Small intestine (tissue), 7 donors: ENCODE measurements at regions not wholly inside any gene's neighbourhood (a gene's known extent, or its start where the extent isn't known, plus 50 kb on each side); places are given as distances from the start of the nearest gene placed in this dataset.

Experiments
- DNase-seq, 2 donors: peaks; one replicate each; pipeline versions ENCODE4 v3.0.0 to v3.0.0-alpha.2; 2013
- FAIRE-seq: peaks from 2 replicates; lab custom pipeline; 2012; peaks lifted over from hg19 to GRCh38; lab: Jason Lieb, UNC
- H3K27ac ChIP-seq, 3 donors: one replicate each; pipeline ENCODE4 v1.5.1; 2013; ENCODE audit warnings: low read length in 2 of 3, mild to moderate bottlenecking in 2 of 3, control low read depth in 1 of 3, inconsistent platforms in 1 of 3, low read depth in 1 of 3, moderate library complexity in 1 of 3
- H3K27me3 ChIP-seq, 3 donors: one replicate each; pipeline ENCODE4 v1.6.1; 2013; ENCODE audit warnings: low read length in 3 of 3, inconsistent platforms in 1 of 3; ENCODE audit not compliant: control insufficient read depth in 3 of 3, insufficient read depth in 3 of 3
- H3K36me3 ChIP-seq, 3 donors: one replicate each; pipeline ENCODE4 v1.6.1; 2013; ENCODE audit warnings: low read length in 3 of 3, inconsistent platforms in 1 of 3, low read depth in 1 of 3, mild to moderate bottlenecking in 1 of 3, moderate library complexity in 1 of 3; ENCODE audit not compliant: control insufficient read depth in 3 of 3, insufficient read depth in 2 of 3
- H3K4me1 ChIP-seq, 3 donors: one replicate each; pipeline ENCODE4 v1.6.1; 2013; ENCODE audit warnings: low read length in 2 of 3, inconsistent platforms in 1 of 3, low read depth in 1 of 3, mild to moderate bottlenecking in 1 of 3, moderate library complexity in 1 of 3; ENCODE audit not compliant: control insufficient read depth in 3 of 3, insufficient read depth in 2 of 3
- H3K4me3 ChIP-seq, 3 donors: one replicate each; pipeline ENCODE4 v1.5.1; 2013; ENCODE audit warnings: low read length in 3 of 3, control low read depth in 1 of 3, inconsistent platforms in 1 of 3, low read depth in 1 of 3, mild to moderate bottlenecking in 1 of 3, moderate library complexity in 1 of 3
- H3K9me3 ChIP-seq, 2 donors: one replicate each; pipeline ENCODE4 v1.6.1; 2013; ENCODE audit warnings: low read depth in 1 of 2, low read length in 1 of 2; ENCODE audit not compliant: control insufficient read depth in 2 of 2, insufficient read depth in 1 of 2
- WGBS, 3 donors: extraction: QIAGEN DNeasy Blood & Tissue Kit; methylation state at CpG; one replicate each; pipeline ENCODE4 v1.1.7; 2013; 5-methylcytosine and 5-hydroxymethylcytosine counted together
- donor health status: healthy with polysubstance abuse.
- donor health status: control.
- donor health status: control.
- donor health status: Bipolar disorder and iron deficiency.
- donor health status: healthy.

DNA sequence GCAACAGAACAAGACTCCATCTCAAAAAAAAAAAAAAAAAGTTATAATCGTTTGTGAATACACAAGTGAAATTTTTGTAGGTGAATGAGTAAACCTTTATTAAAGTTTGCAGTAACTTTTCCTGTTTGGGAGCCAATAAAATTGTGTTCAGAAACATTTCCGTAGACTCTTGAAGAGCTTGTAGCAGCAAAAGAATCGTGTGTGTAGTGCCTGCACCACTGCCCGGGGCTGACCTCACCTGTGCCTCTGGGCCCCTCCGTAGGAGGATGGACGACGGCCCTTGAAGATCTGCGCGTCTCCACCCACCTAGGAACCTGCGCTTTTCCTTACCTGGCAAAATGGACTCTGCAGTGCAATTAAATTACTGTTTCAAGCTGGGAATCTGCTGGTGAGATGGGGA lies 366.0 kb downstream of the THBS2 start:
- WGBS, 3 donors, result 86 to 89% (median 89%) methylated on average over 10 of the region's 10 CpGs
- Histone ChIP-seq H3K4me1 (no peaks in the 10 kb centered on the region), H3K4me3 (no peak overlapping the region), H3K27ac (no peak overlapping the region), H3K9me3 (no peaks in the 10 kb centered on the region), H3K36me3 (no peaks in the 10 kb centered on the region), H3K27me3 (no peaks in the 10 kb centered on the region)
- FAIRE-seq (no peak), DNase-seq (no peak)

DNA sequence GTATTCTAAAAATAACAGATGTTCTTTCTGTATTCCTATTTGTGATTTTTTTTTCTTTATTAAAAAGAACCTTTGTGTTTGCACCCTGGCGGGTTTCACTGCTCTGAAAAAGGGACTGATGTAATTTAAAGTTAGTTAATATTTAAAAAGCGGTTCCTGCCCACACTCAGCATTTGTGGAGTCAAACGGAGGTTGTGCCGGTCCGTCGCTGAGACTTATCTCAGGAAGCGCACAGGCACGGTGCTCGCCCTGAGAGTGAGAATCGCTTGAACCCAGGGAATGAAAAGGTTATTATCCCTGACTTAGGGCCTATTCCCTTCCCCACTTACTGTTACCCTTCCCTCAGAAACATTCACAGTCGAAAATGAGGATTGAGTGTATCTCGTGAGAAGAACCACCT lies 366.7 kb downstream of the THBS2 start:
- no peak overlapping the region for H3K27ac ChIP-seq
- DNase-seq (no peak), FAIRE-seq (no peak)
- WGBS, 3 donors, result 25 to 66% (median 43%) methylated on average over 12 of the region's 12 CpGs
- no peak overlapping the region for H3K4me3 ChIP-seq
- no peaks in the 10 kb centered on the region for H3K27me3 ChIP-seq
- H3K36me3 ChIP-seq, result no peaks in the 10 kb centered on the region
- H3K9me3 ChIP-seq, result no peaks in the 10 kb centered on the region
- no peaks in the 10 kb centered on the region for H3K4me1 ChIP-seq

DNA sequence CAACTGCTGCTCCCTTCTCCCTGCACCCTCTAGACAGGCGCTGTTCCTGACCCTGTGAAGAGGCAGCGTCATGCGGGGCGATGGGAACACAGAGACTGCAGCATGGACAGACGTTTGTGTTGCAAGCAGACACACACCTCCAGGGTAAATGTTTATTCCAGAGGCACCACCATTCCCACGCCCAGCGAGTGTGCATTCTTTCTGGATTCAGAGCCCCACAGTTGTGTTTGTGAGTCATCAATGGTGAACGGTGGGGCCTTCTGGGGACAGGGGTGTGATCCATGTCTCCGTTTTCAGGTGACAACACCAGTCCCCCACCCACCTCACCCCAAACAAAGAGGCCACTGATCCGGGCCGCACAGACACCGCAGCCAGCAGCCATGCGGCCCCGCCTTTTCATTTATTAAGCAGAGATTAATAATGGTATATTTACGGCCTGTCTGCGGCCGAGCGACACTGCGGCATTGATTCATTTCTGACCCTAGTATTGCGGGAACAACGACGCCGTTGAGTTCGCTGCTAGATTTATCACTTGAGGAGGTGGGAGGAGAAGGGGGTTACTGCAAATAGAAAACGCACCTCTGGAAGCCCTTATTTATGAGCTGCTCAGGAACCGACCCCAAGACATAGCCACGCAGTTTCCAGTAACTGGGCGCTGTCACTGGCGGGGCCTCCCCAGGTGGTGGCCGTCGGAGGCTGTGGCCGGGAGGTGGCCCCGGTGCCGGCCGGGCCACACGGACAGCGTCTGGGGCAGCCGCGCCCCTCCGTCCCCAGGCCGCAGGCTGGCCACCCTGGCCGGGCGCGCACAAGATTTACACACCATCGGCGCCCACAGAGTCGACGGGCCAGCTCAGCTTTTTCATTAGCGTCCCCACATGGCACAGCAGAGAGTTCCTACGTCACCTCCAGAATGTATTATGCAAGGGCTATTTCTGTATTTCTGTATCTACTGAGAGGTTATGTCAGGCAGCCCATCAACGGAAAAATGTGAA lies 367.6 kb downstream of the THBS2 start:
- H3K4me1 ChIP-seq, result no peaks in the 10 kb centered on the region
- no peak for FAIRE-seq
- H3K27ac ChIP-seq, result no peak overlapping the region
- 52 to 78% (median 62%) methylated on average over 48 to 51 of the region's 51 CpGs for WGBS, 3 donors
- no peaks in the 10 kb centered on the region for H3K9me3 ChIP-seq
- no peak for DNase-seq
- H3K36me3 ChIP-seq, result no peaks in the 10 kb centered on the region
- H3K4me3 ChIP-seq, result no peak overlapping the region
- no peaks in the 10 kb centered on the region for H3K27me3 ChIP-seq

DNA sequence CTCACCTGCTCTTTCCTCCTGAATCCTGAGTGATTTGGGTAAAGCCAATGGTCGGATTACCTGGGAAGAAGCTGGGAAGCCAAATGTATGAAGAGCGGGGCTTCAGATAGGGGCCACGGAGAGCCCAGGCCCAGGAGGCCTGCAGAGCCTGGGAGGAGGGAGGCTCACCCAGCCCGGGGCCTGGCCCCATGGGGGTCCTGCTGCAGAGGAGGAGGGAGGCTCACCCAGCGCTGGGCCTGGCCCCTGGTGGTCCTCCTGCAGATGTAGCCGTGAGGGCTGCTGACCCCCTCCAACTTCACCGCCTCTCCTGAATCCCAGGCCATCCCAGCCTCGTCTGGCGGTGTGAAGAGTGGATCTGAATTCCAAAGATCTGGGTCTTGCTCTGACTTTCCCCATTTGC lies 368.4 kb downstream of the THBS2 start:
- FAIRE-seq (no peak), DNase-seq (no peak)
- 84 to 89% (median 89%) methylated on average over 9 of the region's 9 CpGs for WGBS, 3 donors
- no peaks in the 10 kb centered on the region for H3K36me3 ChIP-seq
- no peak overlapping the region for H3K27ac ChIP-seq
- no peaks in the 10 kb centered on the region for H3K4me1 ChIP-seq
- H3K4me3 ChIP-seq, result no peak overlapping the region
- H3K9me3 ChIP-seq, result no peaks in the 10 kb centered on the region
- H3K27me3 ChIP-seq, result no peaks in the 10 kb centered on the region

DNA sequence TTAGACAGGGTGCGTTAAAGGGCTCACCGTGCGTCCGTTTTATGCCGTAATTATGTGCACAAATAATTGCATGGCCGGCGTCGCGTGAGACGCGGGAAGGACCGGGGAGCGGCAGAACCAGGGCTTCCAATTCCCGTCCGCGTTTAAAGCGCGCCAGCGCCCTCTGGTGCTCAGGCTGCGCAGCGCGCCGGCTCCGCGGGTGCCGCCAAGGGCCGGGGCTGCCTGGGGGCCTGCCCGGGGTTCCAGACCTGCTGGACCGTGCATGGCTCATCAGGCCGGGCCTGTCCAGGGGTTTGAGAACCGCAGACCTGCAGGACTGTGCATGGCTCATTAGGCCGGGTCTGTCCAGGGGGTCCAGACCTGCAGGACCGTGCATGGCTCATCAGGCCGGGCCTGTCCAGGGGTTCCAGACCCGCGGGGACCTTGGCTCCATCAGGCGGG lies 369.0 kb downstream of the THBS2 start:
- peak; percentile 55 to 77 for DNase-seq
- FAIRE-seq, result no peak
- H3K4me3 ChIP-seq, result no peak overlapping the region
- H3K27ac ChIP-seq, result no peak overlapping the region
- no peaks in the 10 kb centered on the region for H3K27me3 ChIP-seq
- no peaks in the 10 kb centered on the region for H3K36me3 ChIP-seq
- WGBS, 3 donors, result 5 to 16% (median 14%) methylated on average over 33 to 37 of the region's 37 CpGs
- no peaks in the 10 kb centered on the region for H3K4me1 ChIP-seq
- no peaks in the 10 kb centered on the region for H3K9me3 ChIP-seq

DNA sequence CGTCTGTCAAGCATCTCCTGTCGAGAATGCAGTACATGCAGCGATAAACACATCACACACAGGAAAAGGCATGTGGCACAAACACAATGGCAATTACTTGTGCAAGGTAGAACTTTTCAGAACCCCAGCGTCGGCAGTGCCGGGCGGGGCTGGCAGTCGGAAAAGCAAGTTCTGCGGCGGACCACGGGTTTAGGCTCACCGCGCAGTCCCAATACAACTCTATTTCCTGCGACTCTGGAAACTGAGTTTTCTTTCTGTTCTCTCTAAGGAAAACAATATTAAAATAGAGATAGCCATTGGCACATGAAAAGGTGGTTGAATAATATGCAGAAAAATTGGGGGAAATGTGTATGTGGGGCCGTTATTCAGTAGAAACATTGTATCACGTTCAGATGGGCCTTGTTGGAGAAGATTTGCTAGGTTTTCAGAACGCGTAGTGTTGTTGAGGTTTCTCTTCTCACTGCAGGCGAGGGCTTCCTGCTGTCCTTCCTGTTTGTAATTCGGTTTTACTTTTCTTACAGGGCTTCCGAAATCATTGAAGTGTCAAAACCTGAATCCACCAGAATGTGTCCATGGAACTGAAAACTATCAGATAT lies 369.5 kb downstream of the THBS2 start:
- Histone ChIP-seq H3K9me3 (no peaks in the 10 kb centered on the region), H3K4me1 (no peaks in the 10 kb centered on the region), H3K27me3 (no peaks in the 10 kb centered on the region), H3K27ac (no peak overlapping the region), H3K4me3 (no peak overlapping the region), H3K36me3 (no peaks in the 10 kb centered on the region)
- FAIRE-seq, result no peak
- 76 to 84% (median 83%) methylated on average over 21 of the region's 21 CpGs for WGBS, 3 donors
- no peak for DNase-seq

DNA sequence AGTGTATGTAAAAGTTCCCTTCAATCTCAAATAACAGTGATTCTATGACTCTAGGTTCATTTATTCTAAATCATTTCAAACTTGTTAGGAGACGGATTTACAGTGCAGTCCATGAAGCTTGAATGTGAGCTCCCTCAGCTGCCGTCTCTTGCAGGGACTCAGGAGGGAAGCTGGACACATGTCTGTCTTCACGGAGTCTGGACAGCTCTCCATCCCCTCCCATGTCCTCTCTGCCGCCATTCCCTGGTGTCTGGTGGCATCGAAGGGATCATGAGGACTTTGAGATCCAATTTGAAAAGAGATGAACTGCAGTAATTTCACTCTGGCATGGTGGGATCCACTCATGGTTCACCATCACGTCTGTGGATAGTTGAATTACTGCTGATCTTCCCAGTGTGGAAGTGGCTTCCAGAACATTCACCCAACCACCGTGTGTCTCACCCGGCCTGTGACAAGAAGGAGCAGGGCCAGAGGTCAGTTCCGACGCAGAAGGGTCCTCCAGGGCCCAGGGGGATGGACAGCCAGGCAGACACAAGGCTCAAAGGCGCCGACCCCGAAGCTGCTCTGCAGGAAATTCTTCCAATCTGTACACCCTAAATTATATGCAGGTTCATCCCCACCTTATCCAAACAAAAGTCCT lies 370.1 kb downstream of the THBS2 start:
- no peak overlapping the region for H3K27ac ChIP-seq
- 92 to 93% (median 92%) methylated on average over 13 of the region's 13 CpGs for WGBS, 3 donors
- H3K4me3 ChIP-seq, result no peak overlapping the region
- no peaks in the 10 kb centered on the region for H3K36me3 ChIP-seq
- H3K4me1 ChIP-seq, result no peaks in the 10 kb centered on the region
- no peaks in the 10 kb centered on the region for H3K9me3 ChIP-seq
- no peaks in the 10 kb centered on the region for H3K27me3 ChIP-seq
- FAIRE-seq (no peak), DNase-seq (no peak)

DNA sequence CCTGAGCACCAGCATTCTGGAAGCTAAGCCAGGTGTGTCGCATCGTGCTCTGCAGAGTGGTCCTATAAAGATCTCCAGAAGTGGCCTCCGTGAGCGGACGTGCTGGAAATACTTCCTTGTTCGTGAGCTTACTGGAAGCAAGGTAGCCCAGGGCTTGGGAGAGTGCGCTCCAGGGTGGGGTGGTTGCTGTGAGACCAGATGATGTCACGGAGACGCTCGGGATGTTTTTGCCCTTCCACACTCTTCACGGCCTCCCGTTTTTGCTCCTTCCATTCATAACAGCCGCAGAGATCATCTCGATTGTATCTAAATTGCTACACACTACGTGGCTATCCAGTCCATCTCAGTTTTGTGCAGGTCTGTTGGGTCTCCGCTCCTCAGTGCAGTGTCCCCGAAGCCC lies 373.4 kb downstream of the THBS2 start:
- H3K27me3 ChIP-seq, result peaks cover 0 to 2% (median 0%) of the 10 kb centered on the region in 3 donors
- H3K4me1 ChIP-seq, result no peaks in the 10 kb centered on the region
- H3K36me3 ChIP-seq, result no peaks in the 10 kb centered on the region
- no peak for DNase-seq
- no peak overlapping the region for H3K4me3 ChIP-seq
- no peak for FAIRE-seq
- WGBS, 3 donors, result 87 to 89% (median 89%) methylated on average over 17 of the region's 17 CpGs
- no peaks in the 10 kb centered on the region for H3K9me3 ChIP-seq
- H3K27ac ChIP-seq, result no peak overlapping the region
